Ishikawa (cell line): ENCODE measurements at regions not wholly inside any gene's neighbourhood (a gene's known extent, or its start where the extent isn't known, plus 50 kb on each side); places are given as distances from the start of the nearest gene placed in this dataset.

Experiments used
- CEBPB ChIP-seq: IDR thresholded peaks from 2 replicates; pipeline ENCODE4 v1.6.1; 2012
- CREB1 ChIP-seq: IDR thresholded peaks from 2 replicates; pipeline ENCODE4 v1.6.1; 2012; ENCODE audit warnings: low read depth
- EGR1 ChIP-seq: IDR thresholded peaks from 2 replicates; pipeline ENCODE4 v1.6.1; 2012
- EP300 ChIP-seq: IDR thresholded peaks from 2 replicates; pipeline ENCODE4 v1.6.1; 2012; ENCODE audit warnings: borderline replicate concordance
- FOXM1 ChIP-seq: IDR thresholded peaks from 2 replicates; pipeline ENCODE4 v1.6.1; 2012; ENCODE audit warnings: low read depth, borderline replicate concordance
- MAX ChIP-seq: IDR thresholded peaks from 2 replicates; pipeline ENCODE4 v1.6.1; 2012
- NFIC ChIP-seq: IDR thresholded peaks from 2 replicates; pipeline ENCODE4 v1.6.1; 2012
- RAD21 ChIP-seq: IDR thresholded peaks from 2 replicates; pipeline ENCODE4 v1.6.1; 2012; ENCODE audit warnings: low read depth
- TAF1 ChIP-seq: IDR thresholded peaks from 2 replicates; pipeline ENCODE4 v1.6.1; 2012; ENCODE audit warnings: low read depth, mild to moderate bottlenecking
- TCF12 ChIP-seq: IDR thresholded peaks from 2 replicates; pipeline ENCODE4 v1.6.1; 2012; ENCODE audit warnings: low read depth
- TEAD4 ChIP-seq: IDR thresholded peaks from 2 replicates; pipeline ENCODE4 v1.6.1; 2012
- USF1 ChIP-seq: IDR thresholded peaks from 2 replicates; pipeline ENCODE4 v1.6.1; 2012
- YY1 ChIP-seq: IDR thresholded peaks from 2 replicates; pipeline ENCODE4 v1.6.1; 2012; ENCODE audit warnings: low read depth
- ZBTB7A ChIP-seq: IDR thresholded peaks from 2 replicates; pipeline ENCODE4 v1.6.1; 2012; ENCODE audit warnings: low read depth
- TF ChIP-seq, protein P1 (sequence below): IDR thresholded peaks from 2 replicates; pipeline ENCODE4 v1.6.1; 2012; ENCODE audit warnings: low read depth, mild to moderate bottlenecking

GRCh38 chr4:170413951-170414350 is 324.2 kb upstream of the AADAT start:
- TF ChIP-seq, protein P1, sequence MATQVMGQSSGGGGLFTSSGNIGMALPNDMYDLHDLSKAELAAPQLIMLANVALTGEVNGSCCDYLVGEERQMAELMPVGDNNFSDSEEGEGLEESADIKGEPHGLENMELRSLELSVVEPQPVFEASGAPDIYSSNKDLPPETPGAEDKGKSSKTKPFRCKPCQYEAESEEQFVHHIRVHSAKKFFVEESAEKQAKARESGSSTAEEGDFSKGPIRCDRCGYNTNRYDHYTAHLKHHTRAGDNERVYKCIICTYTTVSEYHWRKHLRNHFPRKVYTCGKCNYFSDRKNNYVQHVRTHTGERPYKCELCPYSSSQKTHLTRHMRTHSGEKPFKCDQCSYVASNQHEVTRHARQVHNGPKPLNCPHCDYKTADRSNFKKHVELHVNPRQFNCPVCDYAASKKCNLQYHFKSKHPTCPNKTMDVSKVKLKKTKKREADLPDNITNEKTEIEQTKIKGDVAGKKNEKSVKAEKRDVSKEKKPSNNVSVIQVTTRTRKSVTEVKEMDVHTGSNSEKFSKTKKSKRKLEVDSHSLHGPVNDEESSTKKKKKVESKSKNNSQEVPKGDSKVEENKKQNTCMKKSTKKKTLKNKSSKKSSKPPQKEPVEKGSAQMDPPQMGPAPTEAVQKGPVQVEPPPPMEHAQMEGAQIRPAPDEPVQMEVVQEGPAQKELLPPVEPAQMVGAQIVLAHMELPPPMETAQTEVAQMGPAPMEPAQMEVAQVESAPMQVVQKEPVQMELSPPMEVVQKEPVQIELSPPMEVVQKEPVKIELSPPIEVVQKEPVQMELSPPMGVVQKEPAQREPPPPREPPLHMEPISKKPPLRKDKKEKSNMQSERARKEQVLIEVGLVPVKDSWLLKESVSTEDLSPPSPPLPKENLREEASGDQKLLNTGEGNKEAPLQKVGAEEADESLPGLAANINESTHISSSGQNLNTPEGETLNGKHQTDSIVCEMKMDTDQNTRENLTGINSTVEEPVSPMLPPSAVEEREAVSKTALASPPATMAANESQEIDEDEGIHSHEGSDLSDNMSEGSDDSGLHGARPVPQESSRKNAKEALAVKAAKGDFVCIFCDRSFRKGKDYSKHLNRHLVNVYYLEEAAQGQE = no peak
- no peak for TF ChIP-seq NFIC
- no peak for TF ChIP-seq MAX
- TF ChIP-seq YY1 = no peak
- no peak for TF ChIP-seq TAF1
- TF ChIP-seq USF1 = no peak
- TF ChIP-seq RAD21 = no peak
- no peak for TF ChIP-seq TCF12
- no peak for TF ChIP-seq EP300
- TF ChIP-seq CREB1 = no peak
- no peak for TF ChIP-seq ZBTB7A
- TF ChIP-seq EGR1 = no peak
- TF ChIP-seq CEBPB = no peak
- TF ChIP-seq TEAD4 = no peak
- TF ChIP-seq FOXM1 = no peak

DNA sequence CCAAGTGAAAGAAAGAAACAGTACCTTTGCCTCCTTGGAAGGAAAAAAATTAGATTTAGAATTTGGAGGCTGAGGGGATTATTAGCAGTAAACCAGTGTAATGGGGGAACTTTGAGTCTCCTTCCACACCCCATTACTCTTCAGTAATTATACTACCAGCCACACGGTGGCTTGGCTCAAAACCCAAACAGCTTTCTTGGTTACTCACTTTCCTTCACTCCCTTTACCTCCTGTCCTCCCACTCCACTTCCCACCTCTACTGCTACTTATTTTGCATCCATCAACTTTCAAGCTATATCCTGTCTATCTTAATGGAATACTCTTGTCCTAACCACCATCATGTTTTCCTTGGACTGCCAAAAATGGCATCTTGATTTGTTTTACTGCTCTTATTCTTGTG is 310.6 kb upstream of the AADAT start:
- no peak for TF ChIP-seq EP300
- TF ChIP-seq EGR1 = no peak
- TF ChIP-seq CREB1 = no peak
- TF ChIP-seq MAX = no peak
- no peak for TF ChIP-seq CEBPB
- TF ChIP-seq, protein P1 = no peak
- no peak for TF ChIP-seq TAF1
- TF ChIP-seq YY1 = no peak
- TF ChIP-seq TEAD4 = no peak
- TF ChIP-seq USF1 = no peak

DNA sequence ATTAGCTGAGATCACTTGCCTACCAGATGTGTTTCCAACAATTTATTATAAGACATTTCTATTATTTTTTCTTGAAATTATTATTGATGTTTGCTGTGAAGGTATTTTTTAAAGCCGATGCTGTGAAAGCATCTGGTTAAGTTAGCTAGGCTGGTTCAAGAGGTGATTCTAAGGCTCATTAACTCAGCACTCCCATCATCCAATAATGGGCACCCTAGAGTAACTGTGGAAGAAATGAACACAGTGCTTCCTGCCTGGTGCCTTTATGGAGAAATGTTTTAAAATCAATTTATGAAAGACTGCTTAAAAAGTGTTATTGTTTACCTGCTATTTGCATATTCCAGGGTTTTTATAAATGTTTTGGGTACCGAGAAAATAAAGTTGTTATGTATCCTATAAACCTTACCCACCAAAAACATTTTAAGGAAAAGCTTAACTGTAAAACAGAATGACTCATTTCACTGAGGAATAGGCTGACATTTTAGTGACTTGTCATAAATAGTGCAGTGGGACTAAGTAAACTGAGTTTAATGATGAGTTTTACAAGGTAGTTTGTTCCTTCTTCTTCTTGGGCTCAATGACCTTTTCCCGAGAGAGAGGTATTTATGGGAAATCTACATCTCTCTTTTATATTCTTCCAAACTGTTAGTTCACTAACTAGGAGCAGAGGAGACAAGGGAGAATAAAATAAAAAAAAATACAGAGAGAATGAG is 310.0 kb upstream of the AADAT start:
- TF ChIP-seq ZBTB7A (no peak), CREB1 (no peak)

- no peak for TF ChIP-seq EGR1
- no peak for TF ChIP-seq TEAD4
- no peak for TF ChIP-seq CEBPB
- no peak for TF ChIP-seq TAF1
- TF ChIP-seq, protein P1 = no peak
- TF ChIP-seq RAD21 = no peak
- TF ChIP-seq CREB1 = no peak
- no peak for TF ChIP-seq FOXM1
- no peak for TF ChIP-seq NFIC
- TF ChIP-seq YY1 = no peak
- no peak for TF ChIP-seq USF1
- no peak for TF ChIP-seq EP300
- TF ChIP-seq TCF12 = no peak
Measured at GRCh38 chr4:170398218-170398617, 308.5 kb upstream of the AADAT start.
